Activated CD4-positive, alpha-beta memory T cell treated with anti-CD3 and anti-CD28 coated beads, Interleukin-2, amount 10 ng/mL, durations not matched to agents 7 days and 5 days (primary cell): ENCODE measurements at regions not wholly inside any gene's neighbourhood (a gene's known extent, or its start where the extent isn't known, plus 50 kb on each side); places are given as distances from the start of the nearest gene placed in this dataset.

Source experiments
- CTCF ChIA-PET: fragments of 350-600 bp; sonication (Branson Sonifier 250); formaldehyde crosslinking; loops from one replicate; lab custom pipeline; 2021; ENCODE audit warnings: antibody characterized with exemption, inconsistent platforms; lab: Charles Lee
- POLR2A ChIA-PET: fragments of 350-600 bp; sonication (Branson Sonifier 250); formaldehyde crosslinking; loops from one replicate; lab custom pipeline; 2021; ENCODE audit warnings: antibody characterized with exemption; lab: Charles Lee
- DNase-seq: peaks from one replicate; pipeline ENCODE4 v3.0.0-alpha.2; 2020
- H3K27ac Mint-ChIP-seq: one replicate; pipeline ENCODE4 v1.8.0; 2021; ENCODE audit warnings: mild to moderate bottlenecking, mixed read lengths
- H3K27me3 Mint-ChIP-seq: one replicate; pipeline ENCODE4 v1.8.0; 2021; ENCODE audit warnings: mixed read lengths
- H3K36me3 Mint-ChIP-seq: one replicate; pipeline ENCODE4 v1.8.0; 2021; ENCODE audit warnings: low read depth, mixed read lengths
- H3K4me1 Mint-ChIP-seq: one replicate; pipeline ENCODE4 v1.8.0; 2021; ENCODE audit warnings: mixed read lengths
- H3K4me3 Mint-ChIP-seq: one replicate; pipeline ENCODE4 v1.8.0; 2021; ENCODE audit warnings: mild to moderate bottlenecking, mixed read lengths
- H3K9me3 Mint-ChIP-seq: one replicate; pipeline ENCODE4 v1.8.0; 2021; ENCODE audit warnings: mixed read lengths

DNA sequence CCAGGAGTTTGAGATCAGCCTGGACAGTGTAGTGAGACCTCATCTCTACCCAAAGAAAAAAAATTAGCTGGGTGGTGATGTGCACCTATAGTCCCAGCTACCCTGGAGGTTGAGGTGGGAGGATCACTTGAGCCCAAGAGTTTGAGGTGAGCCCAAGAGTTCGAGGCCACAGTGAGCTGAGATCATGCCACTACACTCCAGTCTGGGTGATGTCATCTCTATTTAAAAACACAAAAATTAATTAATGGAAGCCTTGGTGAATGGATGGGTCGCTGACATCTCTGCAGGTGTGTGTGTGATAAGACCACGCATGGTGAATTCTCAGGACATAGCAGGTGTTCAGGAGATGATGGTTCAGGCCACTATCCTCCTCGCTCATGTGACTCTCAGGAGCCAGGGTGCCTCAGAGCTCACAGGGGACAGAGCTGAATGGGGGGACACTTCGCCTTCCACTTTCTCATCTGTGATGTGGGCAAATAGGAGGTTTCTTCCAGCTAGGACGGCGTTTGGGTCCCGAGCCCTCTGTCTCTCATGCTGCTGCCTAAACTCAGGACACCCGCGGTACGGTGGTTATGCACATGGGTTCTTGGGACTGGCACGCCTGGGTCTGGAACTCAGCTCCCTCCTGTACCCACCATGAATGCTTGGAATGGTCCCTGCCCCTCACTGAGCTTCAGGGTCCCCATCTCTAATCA, 113.4 kb upstream of the ZBTB40 start:
- ChIA-PET CTCF (no interaction called here), POLR2A (no interaction called here)
- peaks cover 2% of the 10 kb centered on the region for H3K4me1 Mint-ChIP-seq
- no peaks in the 10 kb centered on the region for H3K36me3 Mint-ChIP-seq
- no peaks in the 10 kb centered on the region for H3K9me3 Mint-ChIP-seq
- DNase-seq = no peak
- no peak overlapping the region for H3K27ac Mint-ChIP-seq
- H3K4me3 Mint-ChIP-seq = no peak overlapping the region
- H3K27me3 Mint-ChIP-seq = peaks cover 28% of the 10 kb centered on the region

DNA sequence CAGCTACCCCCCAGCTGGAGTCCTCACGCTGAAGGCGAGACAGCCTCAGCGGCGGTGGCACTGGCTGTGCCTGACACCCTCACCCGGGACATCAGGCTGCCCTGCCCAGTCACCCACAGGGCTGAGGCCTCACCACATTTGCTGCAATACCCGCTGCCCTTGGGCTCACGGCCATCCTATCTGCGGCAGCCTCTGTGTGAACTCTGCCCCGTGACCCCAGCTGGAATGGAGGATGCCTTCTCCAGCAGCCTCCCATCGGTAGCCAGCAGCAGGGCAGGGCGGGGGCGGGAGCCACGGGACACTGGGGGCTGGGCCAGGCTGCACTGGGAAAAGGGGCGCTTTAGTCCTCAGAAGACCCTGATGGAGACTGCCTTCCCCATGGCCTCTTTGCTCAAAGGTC, 112.4 kb upstream of the ZBTB40 start:
- Mint-ChIP-seq H3K9me3 (no peaks in the 10 kb centered on the region), H3K27me3 (peaks cover 26% of the 10 kb centered on the region), H3K4me1 (peaks cover 2% of the 10 kb centered on the region), H3K36me3 (no peaks in the 10 kb centered on the region), H3K4me3 (no peak overlapping the region), H3K27ac (no peak overlapping the region)
- CTCF ChIA-PET = no interaction called here
- DNase-seq = no peak
- POLR2A ChIA-PET = no interaction called here

DNA sequence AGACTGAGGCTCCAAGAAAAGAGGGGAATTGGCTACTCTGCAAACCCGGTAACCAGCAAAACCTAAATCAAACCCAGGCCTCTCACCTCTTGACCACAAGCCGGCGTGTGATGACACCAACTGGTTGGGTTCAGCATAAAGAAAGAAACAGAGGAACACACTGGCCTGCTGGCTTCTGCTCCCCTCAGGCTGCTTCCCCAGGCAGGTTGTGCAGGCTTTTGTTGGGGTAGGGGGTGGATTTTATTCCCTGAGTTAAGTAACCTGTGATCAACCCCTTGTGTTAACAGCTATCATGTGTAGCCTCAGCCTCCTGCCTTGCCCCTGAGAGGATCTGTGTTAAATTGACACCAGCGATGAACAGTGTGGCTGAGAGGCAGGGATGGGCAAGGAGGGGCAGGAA, 111.6 kb upstream of the ZBTB40 start:
- DNase-seq = no peak
- Mint-ChIP-seq H3K27ac (no peak overlapping the region), H3K36me3 (no peaks in the 10 kb centered on the region), H3K27me3 (peaks cover 29% of the 10 kb centered on the region), H3K4me3 (no peak overlapping the region), H3K4me1 (peaks cover 2% of the 10 kb centered on the region), H3K9me3 (no peaks in the 10 kb centered on the region)
- POLR2A ChIA-PET = no interaction called here
- CTCF ChIA-PET = no interaction called here

DNA sequence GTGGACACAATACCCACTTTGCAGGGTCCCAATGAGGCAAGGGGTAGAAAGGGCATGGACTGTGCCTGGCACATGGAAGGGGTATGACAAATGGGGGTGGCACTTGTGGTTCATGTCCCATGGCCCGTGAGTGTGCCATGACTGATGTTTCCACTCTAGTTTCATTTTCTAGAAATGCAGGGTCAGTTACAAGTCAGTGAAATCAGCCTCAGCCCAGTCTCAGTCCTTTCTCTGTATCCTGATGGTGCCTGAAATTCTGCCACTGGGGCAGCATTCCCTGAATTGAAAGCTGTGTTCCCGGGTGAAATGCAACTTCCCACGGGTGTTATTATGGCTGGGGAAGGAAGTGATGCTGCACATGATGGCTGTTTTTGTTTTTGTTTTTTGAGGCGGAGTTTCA, 110.8 kb upstream of the ZBTB40 start:
- H3K4me3 Mint-ChIP-seq = no peak overlapping the region
- CTCF ChIA-PET = no interaction called here
- no peaks in the 10 kb centered on the region for H3K9me3 Mint-ChIP-seq
- DNase-seq = no peak
- POLR2A ChIA-PET = no interaction called here
- peaks cover 33% of the 10 kb centered on the region for H3K27me3 Mint-ChIP-seq
- H3K36me3 Mint-ChIP-seq = no peaks in the 10 kb centered on the region
- no peak overlapping the region for H3K27ac Mint-ChIP-seq
- H3K4me1 Mint-ChIP-seq = peaks cover 2% of the 10 kb centered on the region

DNA sequence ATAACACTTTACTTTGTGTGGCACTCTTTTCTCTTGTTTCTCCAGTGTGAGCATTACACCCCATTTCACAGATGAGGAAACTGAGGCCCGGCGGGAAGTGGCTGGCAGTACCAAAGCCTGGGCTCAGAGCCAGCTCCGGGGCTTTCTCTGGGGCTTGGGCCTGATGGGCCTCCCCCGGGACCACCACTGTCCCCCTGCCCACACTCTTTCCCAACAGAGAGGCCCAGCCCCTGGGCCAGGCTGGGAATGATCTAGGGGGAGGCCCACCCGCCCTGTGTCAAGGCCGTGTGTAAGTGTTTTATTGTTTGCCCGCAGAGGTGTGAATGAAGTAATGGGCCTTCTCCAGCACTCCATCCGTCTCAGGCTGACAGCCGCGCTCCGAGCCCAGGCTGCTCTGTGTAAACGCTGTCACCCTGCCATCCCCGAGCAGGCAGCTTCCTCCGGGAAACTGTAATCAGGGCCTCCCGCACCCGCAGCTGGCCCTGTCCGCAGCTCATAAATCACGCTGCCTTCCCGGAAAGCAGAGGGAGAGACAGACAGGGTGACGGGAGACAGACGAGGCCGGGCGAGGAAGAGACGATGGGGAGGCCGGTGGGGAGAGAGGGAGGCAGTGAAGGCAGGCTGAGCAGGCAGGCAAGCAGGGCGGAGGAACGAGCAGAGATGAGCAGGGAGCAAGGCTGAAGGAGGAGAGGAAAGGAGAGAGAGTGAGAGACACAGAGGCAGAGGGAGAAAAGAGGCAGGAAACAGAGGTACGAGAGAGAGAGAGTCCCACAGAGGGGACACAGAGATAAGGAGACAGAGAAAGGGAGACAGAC, 109.7 kb upstream of the ZBTB40 start:
- peaks cover 36% of the 10 kb centered on the region for H3K27me3 Mint-ChIP-seq

DNA sequence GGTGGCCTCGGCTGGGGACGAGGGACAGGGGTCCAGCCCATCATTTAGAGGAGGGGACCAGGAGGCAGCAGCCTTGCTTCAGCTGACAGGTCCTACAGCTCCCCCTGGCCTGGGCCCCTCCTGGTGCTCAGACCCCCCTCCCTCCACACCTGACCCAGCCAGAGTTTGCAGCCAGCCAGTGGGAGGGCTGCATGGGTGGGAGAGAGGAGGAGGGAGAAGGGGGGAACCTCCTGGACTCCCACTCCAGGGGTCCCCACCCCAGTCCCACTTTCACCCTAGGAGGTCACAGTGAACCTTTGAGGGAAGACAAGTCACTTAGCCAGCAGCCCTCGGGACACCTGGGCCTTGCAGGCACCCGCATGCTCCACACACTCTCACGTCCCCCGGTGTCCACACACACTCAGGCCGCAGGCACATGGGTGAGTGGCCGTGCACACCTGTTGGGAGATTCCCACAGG, 108.9 kb upstream of the ZBTB40 start:
- Mint-ChIP-seq H3K27ac (no peak overlapping the region), H3K9me3 (no peaks in the 10 kb centered on the region), H3K4me1 (peaks cover 2% of the 10 kb centered on the region), H3K27me3 (peaks cover 39% of the 10 kb centered on the region), H3K36me3 (no peaks in the 10 kb centered on the region), H3K4me3 (no peak overlapping the region)
- no peak for DNase-seq
- ChIA-PET CTCF (no interaction called here), POLR2A (no interaction called here)

More for the DNA sequence above, 109.7 kb upstream of the ZBTB40 start:
- Mint-ChIP-seq H3K9me3 (no peaks in the 10 kb centered on the region), H3K27ac (no peak overlapping the region), H3K36me3 (no peaks in the 10 kb centered on the region), H3K4me3 (no peak overlapping the region), H3K4me1 (peaks cover 2% of the 10 kb centered on the region)
- CTCF ChIA-PET = no interaction called here
- POLR2A ChIA-PET = no interaction called here
- DNase-seq = no peak

DNA sequence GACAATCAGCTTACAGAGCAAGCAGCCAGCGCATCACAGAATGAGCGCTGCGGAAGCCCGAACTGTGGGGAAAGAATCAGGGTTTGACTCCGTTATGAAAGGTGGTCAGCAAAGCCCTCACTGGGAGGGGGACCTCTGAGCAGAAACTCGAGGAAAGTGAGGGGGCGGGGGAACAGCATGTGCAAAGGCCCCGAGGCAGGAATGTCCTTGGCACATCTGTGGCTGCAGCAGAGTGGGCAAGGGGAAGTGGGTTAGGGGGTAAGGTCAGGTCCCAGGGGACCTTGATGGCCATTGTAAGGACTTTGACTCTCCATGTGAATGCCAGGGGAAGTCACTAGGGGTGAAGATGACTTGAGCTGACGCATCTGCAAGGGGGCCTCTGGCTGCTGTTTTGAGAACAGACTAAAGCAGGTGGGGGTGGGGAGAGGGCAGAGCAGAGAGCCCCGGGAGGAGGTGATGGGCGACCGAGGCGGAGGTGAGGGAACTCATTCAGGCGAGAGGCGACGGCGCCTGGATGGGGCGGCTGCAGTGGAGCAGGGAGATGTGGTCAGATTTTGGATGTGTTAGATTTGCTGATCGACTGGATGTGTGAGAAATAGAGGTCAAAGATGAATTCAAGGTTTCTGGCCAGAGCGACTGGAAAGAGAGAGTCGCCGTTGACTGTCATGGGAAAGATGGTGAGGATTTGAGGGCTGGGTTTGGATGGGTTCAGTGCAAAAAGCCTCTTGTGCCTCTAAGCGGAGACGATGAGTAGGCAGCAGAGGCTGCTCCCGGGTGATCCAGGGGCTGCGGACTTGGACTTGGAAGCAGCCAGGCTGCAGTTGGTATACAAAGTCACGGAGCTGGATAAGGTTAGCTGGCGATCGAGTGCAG, 108.0 kb upstream of the ZBTB40 start:
- H3K36me3 Mint-ChIP-seq = no peaks in the 10 kb centered on the region
- ChIA-PET CTCF (no interaction called here), POLR2A (no interaction called here)
- H3K4me3 Mint-ChIP-seq = no peak overlapping the region
- H3K27ac Mint-ChIP-seq = no peak overlapping the region
- peaks cover 2% of the 10 kb centered on the region for H3K4me1 Mint-ChIP-seq
- no peak for DNase-seq
- H3K27me3 Mint-ChIP-seq = peaks cover 48% of the 10 kb centered on the region
- no peaks in the 10 kb centered on the region for H3K9me3 Mint-ChIP-seq

DNA sequence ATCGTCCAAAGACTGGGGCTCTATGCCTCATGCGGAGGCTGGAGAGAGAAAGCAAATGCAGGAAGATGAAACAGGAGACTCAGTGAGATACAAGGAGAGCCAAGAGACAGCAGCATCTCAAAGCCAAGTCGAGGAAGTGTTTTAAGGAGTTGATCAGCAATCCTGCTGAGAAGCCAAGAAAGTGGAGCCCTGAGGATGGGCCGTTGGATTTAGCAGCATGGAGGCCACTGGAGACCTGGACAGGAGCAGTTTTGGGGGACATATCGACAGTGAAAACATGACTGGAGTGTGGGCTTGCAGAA, 107.4 kb upstream of the ZBTB40 start:
- no peak for DNase-seq
- no peak overlapping the region for H3K27ac Mint-ChIP-seq
- no peak overlapping the region for H3K4me3 Mint-ChIP-seq
- H3K4me1 Mint-ChIP-seq = peaks cover 2% of the 10 kb centered on the region
- no peaks in the 10 kb centered on the region for H3K36me3 Mint-ChIP-seq
- peaks cover 52% of the 10 kb centered on the region for H3K27me3 Mint-ChIP-seq
- CTCF ChIA-PET = no interaction called here
- POLR2A ChIA-PET = no interaction called here
- no peaks in the 10 kb centered on the region for H3K9me3 Mint-ChIP-seq

DNA sequence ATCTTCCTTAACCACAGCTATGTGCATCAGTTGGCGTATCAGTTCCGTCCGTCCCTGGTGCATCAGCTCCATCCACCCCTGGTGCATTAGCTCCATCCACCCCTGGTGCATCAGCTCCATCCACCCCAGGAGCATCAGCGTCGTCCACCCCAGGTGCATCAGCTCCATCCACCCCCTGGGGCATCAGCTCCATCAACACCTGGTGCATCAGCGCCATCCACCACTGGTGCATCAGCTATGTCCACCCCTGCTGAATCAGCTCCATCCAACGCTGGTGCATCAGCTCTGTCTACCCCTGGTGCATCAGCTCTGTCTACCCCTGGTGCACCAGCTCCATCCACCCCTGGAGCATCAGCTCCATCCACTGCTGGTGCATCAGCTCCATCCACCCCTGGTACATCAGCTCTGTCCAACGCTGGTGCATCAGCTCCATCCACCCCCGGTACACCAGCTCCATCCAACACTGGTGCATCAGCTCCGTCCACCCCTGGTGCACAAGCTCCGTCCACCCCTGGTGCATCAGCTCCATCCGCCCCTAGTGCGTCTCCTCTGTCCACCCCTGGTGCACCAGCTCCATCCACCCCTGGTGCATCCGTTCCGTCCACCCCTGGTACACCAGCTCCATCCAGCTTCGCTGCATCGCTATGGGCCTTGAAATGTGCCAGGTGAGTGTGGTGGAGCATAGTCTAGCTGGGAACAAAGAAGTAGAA, 106.6 kb upstream of the ZBTB40 start:
- Mint-ChIP-seq H3K27ac (no peak overlapping the region), H3K27me3 (peaks cover 57% of the 10 kb centered on the region), H3K36me3 (no peaks in the 10 kb centered on the region), H3K4me3 (no peak overlapping the region), H3K4me1 (peaks cover 2% of the 10 kb centered on the region), H3K9me3 (no peaks in the 10 kb centered on the region)
- POLR2A ChIA-PET = no interaction called here
- CTCF ChIA-PET = no interaction called here
- no peak for DNase-seq

DNA sequence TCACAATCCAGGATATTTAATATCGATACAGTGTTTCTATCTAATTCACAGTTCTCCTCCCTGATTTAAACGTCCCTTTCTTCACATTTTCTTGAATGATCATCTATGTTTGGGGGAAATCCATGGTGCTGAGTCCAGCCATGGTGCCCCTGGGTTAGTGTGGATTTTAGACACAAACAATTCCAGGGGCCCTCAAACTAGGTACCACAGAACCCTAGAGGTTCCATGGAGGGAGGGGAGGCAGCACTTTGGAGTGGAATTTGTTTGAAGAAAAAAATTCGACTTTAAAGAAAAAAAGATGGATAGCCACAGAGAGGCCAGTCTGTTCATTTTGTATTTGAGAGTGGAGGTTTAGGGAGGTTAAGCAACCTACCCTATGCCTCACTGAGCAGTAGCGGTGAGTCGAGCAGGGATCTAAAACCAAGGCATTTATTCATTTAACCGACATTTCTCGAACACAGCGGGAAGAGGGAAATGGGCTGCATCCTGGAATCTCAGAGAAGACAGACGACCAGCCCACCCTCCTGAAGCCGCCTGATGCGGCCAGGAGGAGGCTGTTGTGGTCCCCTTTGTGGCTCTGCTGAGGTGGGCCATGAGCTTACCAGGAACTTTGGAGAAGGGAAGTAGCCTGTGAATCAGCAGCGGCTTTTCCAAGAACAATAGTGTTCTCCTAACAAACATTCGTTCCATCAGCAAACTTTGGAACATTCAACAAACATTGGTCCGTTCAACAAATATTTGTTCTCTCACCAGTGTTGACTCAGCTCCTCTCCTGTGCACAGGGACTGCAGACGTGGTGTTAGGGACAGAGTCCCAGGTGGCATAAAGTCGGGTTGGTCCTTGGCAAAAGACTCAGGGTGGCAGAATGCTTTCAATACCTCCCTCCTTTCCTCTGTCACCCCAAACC, 103.5 kb upstream of the ZBTB40 start:
- H3K9me3 Mint-ChIP-seq = no peaks in the 10 kb centered on the region
- H3K27me3 Mint-ChIP-seq = peaks cover 68% of the 10 kb centered on the region
- H3K4me3 Mint-ChIP-seq = no peak overlapping the region

DNA sequence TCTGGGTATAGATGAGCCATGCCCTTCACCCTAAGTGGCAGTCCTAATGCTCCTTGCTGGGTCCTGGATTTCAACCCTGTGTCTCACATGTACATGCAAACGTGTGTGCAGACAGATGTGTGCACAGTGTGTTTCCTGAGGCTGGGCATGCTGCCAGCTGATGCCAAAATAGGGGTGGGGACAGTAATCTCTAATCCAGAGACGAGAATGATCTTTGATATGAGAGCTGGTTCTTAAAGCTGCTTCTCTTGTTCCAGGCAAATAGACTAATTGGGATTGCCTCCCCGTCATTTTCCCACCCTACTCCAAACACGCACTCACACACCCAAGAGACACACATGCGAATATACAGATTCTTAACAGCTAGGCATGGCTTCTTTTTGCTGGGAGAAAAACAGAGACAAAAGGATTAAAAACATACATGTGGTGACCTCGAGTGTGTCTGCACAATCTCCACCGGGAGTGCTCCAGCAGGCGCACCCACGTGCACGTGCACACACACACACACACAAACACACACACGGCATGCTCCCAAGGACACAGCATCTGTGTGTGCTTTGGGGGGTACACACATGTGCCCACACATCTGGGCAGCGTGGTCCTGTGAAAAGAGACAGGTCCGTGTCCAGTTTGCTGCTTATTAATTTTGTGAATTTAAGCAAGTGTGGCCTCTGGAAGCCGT, 102.1 kb upstream of the ZBTB40 start:
- ChIA-PET POLR2A (no interaction called here), CTCF (no interaction called here)
- no peak for DNase-seq
- H3K9me3 Mint-ChIP-seq = no peaks in the 10 kb centered on the region
- H3K4me3 Mint-ChIP-seq = no peak overlapping the region
- no peaks in the 10 kb centered on the region for H3K4me1 Mint-ChIP-seq
- peaks cover 61% of the 10 kb centered on the region for H3K27me3 Mint-ChIP-seq
- H3K36me3 Mint-ChIP-seq = no peaks in the 10 kb centered on the region
- no peak overlapping the region for H3K27ac Mint-ChIP-seq

More for the DNA sequence above, 103.5 kb upstream of the ZBTB40 start:
- Mint-ChIP-seq H3K36me3 (no peaks in the 10 kb centered on the region), H3K4me1 (no peaks in the 10 kb centered on the region), H3K27ac (no peak overlapping the region)
- ChIA-PET POLR2A (no interaction called here), CTCF (interaction anchor here (0.7 kb wide), 1 partner anchor 1398 kb away, joined by 3 read pairs; no protein-coding TSS in a partner anchor)
- no peak for DNase-seq
